ENCODE measurements at regions not wholly inside any gene's neighbourhood (a gene's known extent, or its start where the extent isn't known, plus 50 kb on each side); places are given as distances from the start of the nearest gene placed in this dataset.

DNA sequence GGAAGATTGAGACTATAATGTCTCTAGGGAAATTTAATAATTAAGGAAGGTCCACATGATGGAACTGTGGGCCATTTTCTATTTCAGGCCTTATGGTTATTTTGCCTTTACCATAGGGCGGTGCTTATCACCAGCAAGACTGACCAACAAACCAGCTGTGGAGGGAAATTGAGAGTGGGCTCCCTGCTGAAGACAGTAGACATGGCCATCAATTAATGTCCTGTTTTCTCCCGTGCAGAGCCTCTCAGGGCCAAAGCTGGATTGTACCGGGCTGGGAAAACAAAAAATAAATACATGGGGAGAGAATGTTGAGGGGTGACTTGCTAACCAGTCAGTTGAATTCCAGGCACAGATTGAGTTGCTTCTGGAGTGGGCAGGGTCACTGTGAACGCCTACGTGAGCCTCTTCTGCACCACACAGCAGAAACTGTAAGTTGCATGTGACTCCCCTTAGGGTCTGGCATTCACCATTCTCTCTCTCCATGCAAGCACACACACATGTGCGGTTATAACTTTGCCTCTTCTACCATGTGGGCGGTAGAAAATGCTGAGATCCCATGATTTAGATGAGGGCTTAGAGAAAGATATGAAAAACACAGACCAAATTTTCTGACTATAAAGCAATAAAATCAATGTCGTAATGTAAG, 128.5 kb downstream of the COPS8 start:
- WGBS, 2 donors = 77 to 81% methylated on average over 8 of the region's 8 CpGs
- H3K27me3 ChIP-seq = no peaks in the 10 kb centered on the region
- no peak overlapping the region for H3K27ac ChIP-seq
- intact Hi-C loops (cut with DNase I; ENCODE audit: low total_unique reads) = no loop called here
- H3K4me3 ChIP-seq = no peak overlapping the region
- TF ChIP-seq POLR2A (IDR thresholded peaks at IDR 0.05) = no peak
- TF ChIP-seq, protein P1, sequence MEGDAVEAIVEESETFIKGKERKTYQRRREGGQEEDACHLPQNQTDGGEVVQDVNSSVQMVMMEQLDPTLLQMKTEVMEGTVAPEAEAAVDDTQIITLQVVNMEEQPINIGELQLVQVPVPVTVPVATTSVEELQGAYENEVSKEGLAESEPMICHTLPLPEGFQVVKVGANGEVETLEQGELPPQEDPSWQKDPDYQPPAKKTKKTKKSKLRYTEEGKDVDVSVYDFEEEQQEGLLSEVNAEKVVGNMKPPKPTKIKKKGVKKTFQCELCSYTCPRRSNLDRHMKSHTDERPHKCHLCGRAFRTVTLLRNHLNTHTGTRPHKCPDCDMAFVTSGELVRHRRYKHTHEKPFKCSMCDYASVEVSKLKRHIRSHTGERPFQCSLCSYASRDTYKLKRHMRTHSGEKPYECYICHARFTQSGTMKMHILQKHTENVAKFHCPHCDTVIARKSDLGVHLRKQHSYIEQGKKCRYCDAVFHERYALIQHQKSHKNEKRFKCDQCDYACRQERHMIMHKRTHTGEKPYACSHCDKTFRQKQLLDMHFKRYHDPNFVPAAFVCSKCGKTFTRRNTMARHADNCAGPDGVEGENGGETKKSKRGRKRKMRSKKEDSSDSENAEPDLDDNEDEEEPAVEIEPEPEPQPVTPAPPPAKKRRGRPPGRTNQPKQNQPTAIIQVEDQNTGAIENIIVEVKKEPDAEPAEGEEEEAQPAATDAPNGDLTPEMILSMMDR (IDR thresholded peaks at IDR 0.05) = no peak
- peaks cover 9% of the 10 kb centered on the region for H3K4me1 ChIP-seq
- H3K9me3 ChIP-seq = no peaks in the 10 kb centered on the region
- no peak for DNase-seq
- H3K36me3 ChIP-seq (ENCODE audit: low read depth, missing control alignments) = no peaks in the 10 kb centered on the region

DNA sequence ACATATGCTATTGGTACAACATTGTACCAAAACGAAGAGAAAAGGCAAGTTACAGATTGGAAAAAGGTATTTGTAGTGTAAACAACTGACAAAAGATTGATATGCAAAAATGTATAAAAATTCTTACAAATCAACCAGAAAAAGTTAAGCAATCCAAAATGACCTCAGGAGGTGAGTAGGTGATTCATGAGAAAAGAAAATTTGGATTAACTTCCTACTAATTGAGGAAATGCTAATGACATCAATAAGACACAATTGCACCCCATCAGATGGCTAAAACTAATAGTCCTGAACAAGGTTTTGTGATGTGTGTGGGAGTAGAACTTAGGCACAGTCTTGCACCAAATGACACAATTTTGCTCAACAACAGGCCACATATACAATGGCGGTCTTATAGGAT, 129.3 kb downstream of the COPS8 start:
- H3K36me3 ChIP-seq (ENCODE audit: low read depth, missing control alignments) = no peaks in the 10 kb centered on the region
- DNase-seq = no peak
- H3K4me3 ChIP-seq = no peak overlapping the region
- TF ChIP-seq POLR2A (IDR thresholded peaks at IDR 0.05) = no peak
- TF ChIP-seq, protein P1 (IDR thresholded peaks at IDR 0.05) = no peak
- WGBS, 2 donors = 89 to 95% methylated on average over 2 of the region's 2 CpGs
- peaks cover 9% of the 10 kb centered on the region for H3K4me1 ChIP-seq
- no peaks in the 10 kb centered on the region for H3K9me3 ChIP-seq
- intact Hi-C loops (cut with DNase I; ENCODE audit: low total_unique reads) = no loop called here
- no peak overlapping the region for H3K27ac ChIP-seq
- H3K27me3 ChIP-seq = no peaks in the 10 kb centered on the region

DNA sequence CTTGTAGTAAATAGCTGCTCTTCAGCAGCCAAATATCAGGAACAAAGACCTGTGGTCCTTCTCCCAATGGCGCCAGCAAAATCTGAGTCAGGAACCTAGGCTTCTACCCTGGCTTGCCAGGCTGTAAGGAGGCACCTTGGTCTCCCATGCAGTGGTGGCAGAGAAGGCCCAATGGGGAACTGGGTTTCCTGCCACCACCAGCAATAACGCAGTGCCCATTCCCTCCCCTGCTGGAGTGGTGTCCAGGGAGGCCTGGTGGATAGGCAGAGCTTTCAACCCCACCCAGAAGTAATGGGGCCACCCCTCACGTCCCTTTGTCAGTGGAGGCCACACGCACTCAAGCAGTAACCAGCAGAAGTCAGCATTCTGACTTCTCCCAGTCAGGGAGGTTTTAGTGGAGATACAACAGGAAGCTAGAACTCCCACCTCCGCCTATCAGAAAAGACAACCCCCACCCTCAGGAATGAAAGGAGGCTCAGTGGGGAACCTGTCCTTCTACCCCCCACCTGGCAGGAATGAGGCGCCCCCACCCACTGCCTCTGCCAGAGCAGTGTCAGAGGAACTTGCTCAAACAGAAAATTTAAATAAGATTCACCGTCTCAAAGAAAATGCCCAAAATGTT, 132.4 kb downstream of the COPS8 start:
- Histone ChIP-seq H3K27ac (peak overlapping the region in 1 of 2 donors; percentile 7), H3K27me3 (no peaks in the 10 kb centered on the region), H3K4me1 (peaks cover 23% of the 10 kb centered on the region), H3K36me3 (ENCODE audit: low read depth, missing control alignments) (no peaks in the 10 kb centered on the region), H3K9me3 (no peaks in the 10 kb centered on the region), H3K4me3 (no peak overlapping the region)
- 72 to 83% methylated on average over 6 to 7 of the region's 7 CpGs for WGBS, 2 donors
- intact Hi-C loops (cut with DNase I; ENCODE audit: low total_unique reads) = no loop called here
- DNase-seq = no peak
- TF ChIP-seq, protein P1 (IDR thresholded peaks at IDR 0.05) = no peak
- no peak for TF ChIP-seq POLR2A (IDR thresholded peaks at IDR 0.05)

DNA sequence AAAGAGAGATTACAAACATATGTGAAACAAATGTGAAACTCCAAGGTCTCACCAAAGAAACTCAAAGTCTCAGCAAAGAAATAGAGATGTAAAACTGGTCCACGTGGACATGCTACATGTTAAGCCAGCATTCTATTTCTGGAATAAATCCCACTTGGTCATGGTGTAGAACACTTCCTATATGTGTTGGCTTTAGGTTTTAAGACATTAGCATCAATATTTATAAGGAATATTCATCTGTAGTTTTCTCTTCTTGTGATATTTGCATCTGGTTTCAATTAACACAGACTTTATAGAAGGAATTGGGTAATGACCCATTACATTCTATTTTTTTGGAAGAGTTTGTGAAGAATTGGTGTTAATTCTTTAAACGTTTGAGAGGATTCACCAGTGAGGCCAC, 133.1 kb downstream of the COPS8 start:
- 30 to 41% methylated on average over 2 of the region's 2 CpGs for WGBS, 2 donors
- Histone ChIP-seq H3K27me3 (no peaks in the 10 kb centered on the region), H3K36me3 (ENCODE audit: low read depth, missing control alignments) (no peaks in the 10 kb centered on the region), H3K4me3 (no peak overlapping the region), H3K4me1 (peaks cover 29% of the 10 kb centered on the region), H3K27ac (peak overlapping the region in 1 of 2 donors; percentile 9), H3K9me3 (no peaks in the 10 kb centered on the region)
- TF ChIP-seq POLR2A (IDR thresholded peaks at IDR 0.05) = no peak
- TF ChIP-seq, protein P1 (IDR thresholded peaks at IDR 0.05) = no peak
- no peak for DNase-seq
- intact Hi-C loops (cut with DNase I; ENCODE audit: low total_unique reads) = no loop called here

DNA sequence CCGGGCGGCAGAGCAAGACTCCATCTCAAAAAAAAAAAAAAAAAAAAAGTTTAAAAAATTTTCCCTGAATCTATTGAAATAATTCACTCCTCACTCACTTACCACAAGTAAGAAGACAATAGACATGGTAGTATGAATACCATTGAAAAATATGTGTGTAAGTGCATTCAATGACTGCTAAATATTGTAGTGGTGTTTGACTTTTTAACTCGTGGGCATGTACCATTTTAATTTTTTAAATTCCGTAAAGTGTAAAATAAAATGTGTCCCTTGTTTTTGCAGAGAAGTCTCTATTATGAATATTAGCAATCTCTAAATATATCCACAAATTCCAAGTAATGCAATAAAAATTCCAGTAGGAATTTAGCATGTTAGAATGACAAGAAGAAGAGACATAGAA, 134.1 kb downstream of the COPS8 start:
- H3K4me3 ChIP-seq = no peak overlapping the region
- TF ChIP-seq, protein P1 (IDR thresholded peaks at IDR 0.05) = no peak
- TF ChIP-seq POLR2A (IDR thresholded peaks at IDR 0.05) = no peak
- H3K9me3 ChIP-seq = no peaks in the 10 kb centered on the region
- H3K36me3 ChIP-seq (ENCODE audit: low read depth, missing control alignments) = no peaks in the 10 kb centered on the region
- 42 to 65% methylated on average over 4 of the region's 4 CpGs for WGBS, 2 donors
- no peak for DNase-seq
- no peaks in the 10 kb centered on the region for H3K27me3 ChIP-seq
- intact Hi-C loops (cut with DNase I; ENCODE audit: low total_unique reads) = no loop called here
- peaks cover 26% of the 10 kb centered on the region for H3K4me1 ChIP-seq
- no peak overlapping the region for H3K27ac ChIP-seq
